PC-3 (cell line): ENCODE measurements at regions not wholly inside any gene's neighbourhood (a gene's known extent, or its start where the extent isn't known, plus 50 kb on each side); places are given as distances from the start of the nearest gene placed in this dataset.

ENCODE experiments used
- CTCF ChIP-seq: fragments of 300-600 bp; sonication (generic); conservative IDR thresholded peaks from 2 replicates; pipeline ENCODE4 v1.5.1; 2017; ENCODE audit warnings: antibody characterized with exemption, low read depth, mild to moderate bottlenecking, low read length
- EZH2 ChIP-seq: fragments of 300-600 bp; sonication (generic); IDR thresholded peaks from one replicate; pipeline ENCODE4 v1.6.1; 2017; ENCODE audit warnings: antibody characterized with exemption, mild to moderate bottlenecking, low read length; ENCODE audit not compliant: unreplicated experiment

GRCh38 chr2:122851972-122852531 is 1096.6 kb downstream of the TSN start:
- no peak for TF ChIP-seq EZH2
- TF ChIP-seq CTCF: no peak
